Head of caudate nucleus (tissue), 42 donors: ENCODE measurements at regions not wholly inside any gene's neighbourhood (a gene's known extent, or its start where the extent isn't known, plus 50 kb on each side); places are given as distances from the start of the nearest gene placed in this dataset.
"Not testable (repeated sequence)": the region's sequence is repeated elsewhere in the genome, so short reads cannot be mapped to it uniquely, and the experiment has no call there.

Source experiments
- DNase-seq, 42 donors: peaks; one replicate each; pipeline versions ENCODE4 v3.0.0 to v3.0.0-alpha.2; 2020 to 2021; ENCODE audit warnings: mixed read lengths in 7 of 42
- intact Hi-C: fragments of 100-400 bp; cut with DNase I; formaldehyde crosslinking; loops from one replicate; pipeline ENCODE4 v1.15.0; 2022

GRCh38 chr7:66524738-66525137 lies 103.9 kb upstream of the KCTD7 start:
- intact Hi-C loops = no loop called here
- DNase-seq = no peak

- intact Hi-C loops = not testable (repeated sequence)
Observed at GRCh38 chr7:66526782-66527181, 101.9 kb upstream of the KCTD7 start.

GRCh38 chr7:66528652-66529051 lies 100.0 kb upstream of the KCTD7 start:
- no peak for DNase-seq
- intact Hi-C loops = no loop called here

More at GRCh38 chr7:66526782-66527181, 101.9 kb upstream of the KCTD7 start:
- not testable (repeated sequence) for DNase-seq

GRCh38 chr7:66529883-66530610 lies 98.6 kb upstream of the KCTD7 start:
- intact Hi-C loops = no loop called here
- peak in 26 of 42 donors; percentile 11 to 81 (median 38) for DNase-seq

GRCh38 chr7:66535414-66536329 lies 93.0 kb upstream of the KCTD7 start:
- intact Hi-C loops = no loop called here
- DNase-seq = no peak

- DNase-seq = no peak
- intact Hi-C loops = no loop called here
Observed at GRCh38 chr7:66537380-66537779, 91.3 kb upstream of the KCTD7 start.

- no peak for DNase-seq
- intact Hi-C loops = no loop called here
Observed at GRCh38 chr7:66537876-66538275, 90.8 kb upstream of the KCTD7 start.

- intact Hi-C loops = no loop called here
- no peak for DNase-seq
Observed at GRCh38 chr7:66539264-66539623, 89.4 kb upstream of the KCTD7 start.

- intact Hi-C loops = no loop called here
Observed at GRCh38 chr7:66539902-66540375, 88.7 kb upstream of the KCTD7 start.

GRCh38 chr7:66542049-66542448 lies 86.6 kb upstream of the KCTD7 start:
- no peak for DNase-seq
- intact Hi-C loops = no loop called here

More at GRCh38 chr7:66539902-66540375, 88.7 kb upstream of the KCTD7 start:
- DNase-seq = no peak

GRCh38 chr7:66542528-66543269 lies 86.0 kb upstream of the KCTD7 start:
- DNase-seq = no peak
- intact Hi-C loops = no loop called here

- DNase-seq = peak in 1 of 42 donors; percentile 18
- intact Hi-C loops = no loop called here
Observed at GRCh38 chr7:66549466-66549865, 79.2 kb upstream of the KCTD7 start.

- DNase-seq = peak in 1 of 42 donors; percentile 23
- intact Hi-C loops = no loop called here
Observed at GRCh38 chr7:66553001-66553400, 75.7 kb upstream of the KCTD7 start.

GRCh38 chr7:66553675-66554074 lies 75.0 kb upstream of the KCTD7 start:
- DNase-seq, intact Hi-C loops: not testable (repeated sequence)

GRCh38 chr7:66554291-66554690 lies 74.4 kb upstream of the KCTD7 start:
- intact Hi-C loops = not testable (repeated sequence)
- peak in 2 of 42 donors; percentile 1 to 30 for DNase-seq

GRCh38 chr7:66554842-66555430 lies 73.7 kb upstream of the KCTD7 start:
- intact Hi-C loops = not testable (repeated sequence)
- DNase-seq = peak in 4 of 42 donors; percentile 3 to 34 (median 10)

- intact Hi-C loops = no loop called here
- DNase-seq = peak in 2 of 42 donors; percentile 34
Observed at GRCh38 chr7:66556177-66556548, 72.5 kb upstream of the KCTD7 start.

GRCh38 chr7:66556549-66557213 lies 72.0 kb upstream of the KCTD7 start:
- peak in 3 of 42 donors; percentile 8 to 36 (median 26) for DNase-seq
- intact Hi-C loops = no loop called here
